Heart left ventricle (tissue), 16 donors: ENCODE measurements at regions not wholly inside any gene's neighbourhood (a gene's known extent, or its start where the extent isn't known, plus 50 kb on each side); places are given as distances from the start of the nearest gene placed in this dataset.
A peak's percentile ranks its signal among the peaks of the same experiment; 100 is the strongest.

Source experiments
- ATAC-seq, 4 donors: fragments of 200-7000 bp; cut with Tn5 transposase; one replicate each; pipeline ENCODE4 v1.9.1; 2020 to 2022; ENCODE audit warnings: moderate library complexity in 4 of 4, mild to moderate bottlenecking in 3 of 4, moderate number of reproducible peaks in 1 of 4
- DNase-seq, 5 donors: peaks; one replicate each; pipeline ENCODE4 v3.0.0-alpha.2; 2020
- H3K27ac ChIP-seq, 12 donors: fragments of 200-600 bp; sonication (generic) in 4 of 12; one replicate each; pipeline versions ENCODE4 v1.5.0 to v1.8.0; 2016 to 2022; ENCODE audit warnings: mild to moderate bottlenecking in 2 of 12
- H3K27me3 ChIP-seq, 9 donors: fragments of 200-600 bp; sonication (generic) in 2 of 9; one replicate each; pipeline versions ENCODE4 v1.5.1 to v1.8.0; 2016 to 2022; ENCODE audit warnings: mild to moderate bottlenecking in 3 of 9
- H3K36me3 ChIP-seq, 9 donors: fragments of 200-600 bp; sonication (generic) in 2 of 9; one replicate each; pipeline versions ENCODE4 v1.5.0 to v1.8.0; 2018 to 2022; ENCODE audit warnings: mild to moderate bottlenecking in 2 of 9
- H3K4me1 ChIP-seq, 12 donors: fragments of 200-600 bp; sonication (generic) in 4 of 12; one replicate each; pipeline versions ENCODE4 v1.5.0 to v1.8.0; 2016 to 2022; ENCODE audit warnings: mild to moderate bottlenecking in 3 of 12
- H3K4me3 ChIP-seq, 12 donors: fragments of 200-600 bp; sonication (generic) in 4 of 12; one replicate each; pipeline versions ENCODE4 v1.5.0 to v1.8.0; 2017 to 2022; ENCODE audit warnings: mild to moderate bottlenecking in 9 of 12, moderate library complexity in 4 of 12
- H3K9me3 ChIP-seq, 12 donors: fragments of 200-600 bp; sonication (generic) in 4 of 12; one replicate each; pipeline versions ENCODE4 v1.5.0 to v1.8.0; 2016 to 2022; ENCODE audit warnings: mild to moderate bottlenecking in 1 of 12
- CTCF ChIP-seq, 12 donors: fragments of 200-600 bp; sonication (generic) in 4 of 12; IDR thresholded peaks; one replicate each; pipeline versions ENCODE4 v1.5.0 to v1.8.0; 2018 to 2022; ENCODE audit warnings: antibody characterized with exemption in 12 of 12, mild to moderate bottlenecking in 5 of 12
- POLR2A ChIP-seq, 2 donors: fragments of 450-650 bp; IDR thresholded peaks; one replicate each; pipeline ENCODE4 v1.6.1; 2017; ENCODE audit warnings: antibody characterized with exemption in 2 of 2, mild to moderate bottlenecking in 2 of 2, moderate library complexity in 2 of 2
- WGBS, 4 donors: extraction: QIAGEN DNeasy Blood & Tissue Kit in 2 of 4; methylation state at CpG; one replicate each; pipeline versions ENCODE4 v1.1.5 to v1.1.7; 2013 to 2018; 5-methylcytosine and 5-hydroxymethylcytosine counted together
- intact Hi-C, 10 donors: fragments of 100-400 bp; cut with DNase I; formaldehyde crosslinking; loops; one replicate each; pipeline versions ENCODE4 v1.11.1 to v1.14.2; 2022
- donor health status: ischemic (EF 13 %, LVEDD 7.1; RV severe dilation, severe dysfunction).
- donor health status: healthy with polysubstance abuse.
- donor health status: DM: no; HTN: yes; CAD: no.
- donor health status: DM: no; HTN: no; CAD: no.
- donor health status: ischemic (EF 25% LVEDD 6.9; RV normal size, moderate dysfunction).
- donor health status: ischemic (EF 25% LVEDD 5.7; RV mildly dilated, moderate dysfunction).
- donor health status: healthy.
- donor health status: DM: yes; HTN: yes; CAD: no.
- donor health status: ischemic (EF 35%, LVEDD 5.7; RV mildly dilated, moderate dysfunction).
- donor health status: nonischemic (EF 11% LVEDD 7.7; RV severe dilation, severe dysfunction).
- donor health status: DM: yes; HTN: yes; CAD: no.
- donor health status: PGD.
- donor health status: ischemic (EF 29% LVEDD 5.4; RV normal size, mild dysfunction).
- donor health status: nonischemic (EF 23%, LVEDD 6.1; RV moderate dilation, normal function).

DNA sequence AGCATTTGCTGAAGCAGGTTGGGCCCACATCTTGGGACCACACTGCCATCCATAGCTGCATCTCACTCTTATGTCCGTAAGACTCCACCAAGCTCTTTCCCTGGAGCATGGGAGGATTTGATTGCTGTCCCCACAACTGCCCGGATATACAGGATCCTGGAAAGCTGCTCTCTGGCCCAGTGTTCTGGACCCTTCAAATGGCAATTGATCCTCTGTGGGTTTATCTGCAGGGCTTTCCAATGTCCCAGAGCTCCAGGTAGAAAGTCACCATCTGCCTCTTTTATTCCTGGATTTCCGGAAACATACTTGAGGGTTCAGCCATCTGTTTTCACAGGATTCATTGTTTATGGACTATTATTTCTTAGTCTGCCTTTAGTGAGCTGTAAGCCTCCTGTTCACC, 214.6 kb downstream of the SREK1 start:
- DNase-seq, result no peak
- H3K36me3 ChIP-seq, result no peaks in the 10 kb centered on the region
- no peak for ATAC-seq
- no peaks in the 10 kb centered on the region for H3K9me3 ChIP-seq
- WGBS, 4 donors, result 95 to 97% (median 96%) methylated on average over 3 of the region's 3 CpGs
- H3K4me1 ChIP-seq, result peaks cover 0 to 58% (median 25%) of the 10 kb centered on the region in 12 donors
- peak overlapping the region in 4 of 12 donors; percentile 14 to 90 (median 62) for H3K27ac ChIP-seq
- H3K4me3 ChIP-seq, result no peak overlapping the region
- TF ChIP-seq CTCF (IDR thresholded peaks at IDR 0.05) (no peak), POLR2A (IDR thresholded peaks at IDR 0.05) (no peak)
- H3K27me3 ChIP-seq, result no peaks in the 10 kb centered on the region
- intact Hi-C loops, result no loop called here

DNA sequence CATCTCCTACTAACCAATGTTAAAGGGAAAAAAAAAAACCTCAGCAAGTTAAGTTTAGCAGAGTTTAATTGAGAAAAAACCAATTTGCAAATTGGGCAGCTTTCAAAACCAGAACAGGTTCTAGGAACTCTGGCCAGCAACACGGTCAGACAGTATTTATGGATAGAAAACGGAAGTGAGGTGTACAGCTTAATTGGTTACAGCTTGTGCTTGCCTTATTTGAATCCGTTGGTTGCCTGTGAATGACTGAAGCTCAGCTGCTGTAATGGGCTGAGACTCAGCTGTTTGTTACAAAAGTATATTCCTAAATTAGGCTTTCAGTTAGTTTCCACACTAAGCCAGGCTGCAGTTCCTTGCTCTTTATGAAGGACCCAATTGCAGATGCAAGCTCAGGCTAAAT, 217.0 kb downstream of the SREK1 start:
- no peaks in the 10 kb centered on the region for H3K9me3 ChIP-seq
- no peak overlapping the region for H3K4me3 ChIP-seq
- ATAC-seq, result peak in 2 of 4 donors; percentile 43 to 46
- H3K27me3 ChIP-seq, result no peaks in the 10 kb centered on the region
- no peak for DNase-seq
- TF ChIP-seq POLR2A (IDR thresholded peaks at IDR 0.05) (no peak), CTCF (IDR thresholded peaks at IDR 0.05) (no peak)
- intact Hi-C loops, result loop anchor here in 3 of 10 donors (5.0 to 10.0 kb wide), 2 partner anchors 74 to 76 kb away; no protein-coding TSS in a partner anchor
- peak overlapping the region in 9 of 12 donors; percentile 72 to 91 (median 87) for H3K27ac ChIP-seq
- WGBS, 4 donors, result 36 to 49% (median 43%) methylated on average over 3 of the region's 3 CpGs
- peaks cover 0 to 66% (median 23%) of the 10 kb centered on the region in 12 donors for H3K4me1 ChIP-seq
- H3K36me3 ChIP-seq, result no peaks in the 10 kb centered on the region

DNA sequence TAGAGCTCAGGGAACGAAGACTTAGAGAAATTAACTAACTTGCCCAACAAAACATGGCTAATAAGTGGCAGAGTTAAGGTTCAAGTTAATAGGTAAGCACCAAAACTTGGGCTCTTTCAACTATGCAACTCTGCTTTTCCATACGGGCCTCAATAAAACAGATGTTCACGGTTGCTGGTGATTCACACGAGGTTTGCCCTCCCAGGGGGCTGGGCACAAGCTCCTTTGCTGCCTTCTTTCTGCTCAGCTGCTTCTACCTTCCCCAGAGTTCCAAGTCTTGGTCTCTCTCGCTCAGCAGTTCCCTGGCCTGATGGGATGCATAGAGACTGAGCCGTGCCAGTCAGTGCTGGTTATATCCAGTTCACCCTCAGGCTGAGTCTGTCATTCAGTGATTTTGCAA, 217.9 kb downstream of the SREK1 start:
- intact Hi-C loops, result loop anchor here in 3 of 10 donors (5.0 to 10.0 kb wide), 2 partner anchors 73 to 75 kb away; no protein-coding TSS in a partner anchor
- H3K9me3 ChIP-seq, result no peaks in the 10 kb centered on the region
- DNase-seq (peak in 1 of 5 donors; percentile 1), ATAC-seq (peak in 1 of 4 donors; percentile 13)
- H3K4me1 ChIP-seq, result peaks cover 0 to 68% (median 23%) of the 10 kb centered on the region in 12 donors
- 64 to 90% (median 74%) methylated on average over 6 of the region's 6 CpGs for WGBS, 4 donors
- H3K27ac ChIP-seq, result peak overlapping the region in 11 of 12 donors; percentile 9 to 91 (median 84)
- no peaks in the 10 kb centered on the region for H3K36me3 ChIP-seq
- no peak overlapping the region for H3K4me3 ChIP-seq
- H3K27me3 ChIP-seq, result no peaks in the 10 kb centered on the region
- TF ChIP-seq POLR2A (IDR thresholded peaks at IDR 0.05) (no peak), CTCF (IDR thresholded peaks at IDR 0.05) (no peak)

GRCh38 chr5:66362687-66363086, 218.6 kb downstream of the SREK1 start:
- intact Hi-C loops, result loop anchor here in 3 of 10 donors (5.0 to 10.0 kb wide), 2 partner anchors 72 to 75 kb away; no protein-coding TSS in a partner anchor
- TF ChIP-seq POLR2A (IDR thresholded peaks at IDR 0.05), result no peak
- TF ChIP-seq CTCF (IDR thresholded peaks at IDR 0.05), result no peak
- peaks cover 0 to 69% (median 23%) of the 10 kb centered on the region in 12 donors for H3K4me1 ChIP-seq
- 69 to 77% (median 75%) methylated on average over 4 of the region's 4 CpGs for WGBS, 4 donors
- peak overlapping the region in 11 of 12 donors; percentile 59 to 91 (median 84) for H3K27ac ChIP-seq
- H3K27me3 ChIP-seq, result no peaks in the 10 kb centered on the region
- H3K9me3 ChIP-seq, result no peaks in the 10 kb centered on the region
- no peak overlapping the region for H3K4me3 ChIP-seq
- peak; percentile 71 to 79 (median 74) for ATAC-seq
- H3K36me3 ChIP-seq, result no peaks in the 10 kb centered on the region
- DNase-seq, result peak in 2 of 5 donors; percentile 13 to 46
